ENCODE measurements at regions not wholly inside any gene's neighbourhood (a gene's known extent, or its start where the extent isn't known, plus 50 kb on each side); places are given as distances from the start of the nearest gene placed in this dataset.

- Histone ChIP-seq H3K4me1 (replicated peaks; ENCODE audit: insufficient read depth) (no peaks in the 10 kb centered on the region), H3K36me3 (ENCODE audit: low read depth) (no peaks in the 10 kb centered on the region), H2AFZ (no peak overlapping the region), H3K9me2 (ENCODE audit: insufficient read depth) (no peaks in the 10 kb centered on the region), H3K9me3 (ENCODE audit: insufficient read depth, low read depth) (no peaks in the 10 kb centered on the region), H3K27me3 (ENCODE audit: insufficient read depth, low read depth) (no peaks in the 10 kb centered on the region), H3K27ac (no peak overlapping the region), H3F3A (ENCODE audit: insufficient read depth, low read depth) (no peaks in the 10 kb centered on the region), H4K20me1 (ENCODE audit: insufficient read depth) (no peaks in the 10 kb centered on the region), H3K4me2 (no peak overlapping the region), H3K79me2 (ENCODE audit: low read depth) (no peaks in the 10 kb centered on the region), H3K4me3 (no peak overlapping the region)
- TF ChIP-seq EZH2 (IDR thresholded peaks at IDR 0.05; ENCODE audit: low read depth) (no peak), CTCF (conservative IDR thresholded peaks at IDR 0.05) (no peak)
- no peak for DNase-seq
- intact Hi-C loops (cut with micrococcal nuclease; ENCODE audit: unreplicated experiment), result no loop called here
- ChIA-PET CTCF (interaction anchor here (0.6 kb wide), 1 partner anchor 932 kb away, joined by 3 read pairs; no protein-coding TSS in a partner anchor), POLR2A (ENCODE audit: unreplicated experiment) (no interaction called here)
- no TSS peak for BruUV-seq (replicated peaks)
These were observed 630.3 kb upstream of the NRXN1 start for GRCh38 chr2:51662187-51662586.

GRCh38 chr2:51657849-51658248 lies 625.9 kb upstream of the NRXN1 start:
- CTCF ChIA-PET, result no interaction called here
- H3K27ac ChIP-seq, result no peak overlapping the region
- H3K36me3 ChIP-seq (ENCODE audit: low read depth), result no peaks in the 10 kb centered on the region
- H4K20me1 ChIP-seq (ENCODE audit: insufficient read depth), result no peaks in the 10 kb centered on the region
- H3K9me3 ChIP-seq (ENCODE audit: insufficient read depth, low read depth), result no peaks in the 10 kb centered on the region
- intact Hi-C loops (cut with micrococcal nuclease; ENCODE audit: unreplicated experiment), result no loop called here
- H3F3A ChIP-seq (ENCODE audit: insufficient read depth, low read depth), result no peaks in the 10 kb centered on the region
- H3K4me1 ChIP-seq (replicated peaks; ENCODE audit: insufficient read depth), result no peaks in the 10 kb centered on the region
- TF ChIP-seq EZH2 (IDR thresholded peaks at IDR 0.05; ENCODE audit: low read depth) (no peak), CTCF (conservative IDR thresholded peaks at IDR 0.05) (no peak)
- no peak overlapping the region for H3K4me3 ChIP-seq
- POLR2A ChIA-PET (ENCODE audit: unreplicated experiment), result no interaction called here
- H3K9me2 ChIP-seq (ENCODE audit: insufficient read depth), result no peaks in the 10 kb centered on the region
- no peaks in the 10 kb centered on the region for H3K27me3 ChIP-seq (ENCODE audit: insufficient read depth, low read depth)
- DNase-seq, result no peak
- no peak overlapping the region for H3K4me2 ChIP-seq
- H2AFZ ChIP-seq, result no peak overlapping the region
- no TSS peak for BruUV-seq (replicated peaks)
- H3K79me2 ChIP-seq (ENCODE audit: low read depth), result no peaks in the 10 kb centered on the region

- H3K4me3 ChIP-seq, result no peak overlapping the region
- H3K27ac ChIP-seq, result no peak overlapping the region
- ChIA-PET POLR2A (ENCODE audit: unreplicated experiment) (no interaction called here), CTCF (no interaction called here)
- H3K4me1 ChIP-seq (replicated peaks; ENCODE audit: insufficient read depth), result no peaks in the 10 kb centered on the region
- H3F3A ChIP-seq (ENCODE audit: insufficient read depth, low read depth), result no peaks in the 10 kb centered on the region
- no peaks in the 10 kb centered on the region for H3K9me2 ChIP-seq (ENCODE audit: insufficient read depth)
- H3K27me3 ChIP-seq (ENCODE audit: insufficient read depth, low read depth), result no peaks in the 10 kb centered on the region
- no peaks in the 10 kb centered on the region for H3K79me2 ChIP-seq (ENCODE audit: low read depth)
- no TSS peak for BruUV-seq (replicated peaks)
- no peaks in the 10 kb centered on the region for H3K36me3 ChIP-seq (ENCODE audit: low read depth)
- H4K20me1 ChIP-seq (ENCODE audit: insufficient read depth), result no peaks in the 10 kb centered on the region
- H3K9me3 ChIP-seq (ENCODE audit: insufficient read depth, low read depth), result no peaks in the 10 kb centered on the region
- no peak for TF ChIP-seq CTCF (conservative IDR thresholded peaks at IDR 0.05)
- TF ChIP-seq EZH2 (IDR thresholded peaks at IDR 0.05; ENCODE audit: low read depth), result no peak
- DNase-seq, result no peak
- no peak overlapping the region for H2AFZ ChIP-seq
- no peak overlapping the region for H3K4me2 ChIP-seq
- intact Hi-C loops (cut with micrococcal nuclease; ENCODE audit: unreplicated experiment), result no loop called here
These were observed 618.8 kb upstream of the NRXN1 start for GRCh38 chr2:51650769-51651168.

Data from PC-9 (cell line).